ENCODE measurements at regions not wholly inside any gene's neighbourhood (a gene's known extent, or its start where the extent isn't known, plus 50 kb on each side); places are given as distances from the start of the nearest gene placed in this dataset.

GRCh38 chr13:58926858-58927257 lies 1236.9 kb downstream of the DIAPH3 start:
- DNase-seq (ENCODE audit: low spot score) (no peak), ATAC-seq (ENCODE audit: low FRiP score) (no peak)
- TF ChIP-seq, protein P1, sequence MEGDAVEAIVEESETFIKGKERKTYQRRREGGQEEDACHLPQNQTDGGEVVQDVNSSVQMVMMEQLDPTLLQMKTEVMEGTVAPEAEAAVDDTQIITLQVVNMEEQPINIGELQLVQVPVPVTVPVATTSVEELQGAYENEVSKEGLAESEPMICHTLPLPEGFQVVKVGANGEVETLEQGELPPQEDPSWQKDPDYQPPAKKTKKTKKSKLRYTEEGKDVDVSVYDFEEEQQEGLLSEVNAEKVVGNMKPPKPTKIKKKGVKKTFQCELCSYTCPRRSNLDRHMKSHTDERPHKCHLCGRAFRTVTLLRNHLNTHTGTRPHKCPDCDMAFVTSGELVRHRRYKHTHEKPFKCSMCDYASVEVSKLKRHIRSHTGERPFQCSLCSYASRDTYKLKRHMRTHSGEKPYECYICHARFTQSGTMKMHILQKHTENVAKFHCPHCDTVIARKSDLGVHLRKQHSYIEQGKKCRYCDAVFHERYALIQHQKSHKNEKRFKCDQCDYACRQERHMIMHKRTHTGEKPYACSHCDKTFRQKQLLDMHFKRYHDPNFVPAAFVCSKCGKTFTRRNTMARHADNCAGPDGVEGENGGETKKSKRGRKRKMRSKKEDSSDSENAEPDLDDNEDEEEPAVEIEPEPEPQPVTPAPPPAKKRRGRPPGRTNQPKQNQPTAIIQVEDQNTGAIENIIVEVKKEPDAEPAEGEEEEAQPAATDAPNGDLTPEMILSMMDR (IDR thresholded peaks at IDR 0.05) = no peak

DNA sequence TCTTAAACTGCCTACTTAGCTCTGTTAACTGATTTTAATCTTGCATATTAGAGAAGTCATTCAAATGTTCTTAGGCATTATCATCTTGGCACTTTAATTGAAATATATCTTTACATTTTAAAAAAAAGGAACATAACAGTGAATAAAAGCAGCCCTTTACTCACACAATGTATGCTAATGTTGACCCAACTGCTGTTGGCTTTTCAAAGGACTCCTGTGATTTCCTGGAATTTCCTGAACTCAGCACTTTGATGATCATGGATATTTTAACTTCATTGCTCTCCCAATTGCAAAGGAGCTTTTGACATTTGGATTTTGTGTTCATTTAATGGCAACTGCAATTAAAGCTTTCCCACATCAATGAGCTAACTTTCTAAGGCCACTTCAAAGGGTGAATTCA lies 1230.3 kb downstream of the DIAPH3 start:
- TF ChIP-seq, protein P1 (IDR thresholded peaks at IDR 0.05) = no peak
- no peak for DNase-seq (ENCODE audit: low spot score)
- no peak for ATAC-seq (ENCODE audit: low FRiP score)

DNA sequence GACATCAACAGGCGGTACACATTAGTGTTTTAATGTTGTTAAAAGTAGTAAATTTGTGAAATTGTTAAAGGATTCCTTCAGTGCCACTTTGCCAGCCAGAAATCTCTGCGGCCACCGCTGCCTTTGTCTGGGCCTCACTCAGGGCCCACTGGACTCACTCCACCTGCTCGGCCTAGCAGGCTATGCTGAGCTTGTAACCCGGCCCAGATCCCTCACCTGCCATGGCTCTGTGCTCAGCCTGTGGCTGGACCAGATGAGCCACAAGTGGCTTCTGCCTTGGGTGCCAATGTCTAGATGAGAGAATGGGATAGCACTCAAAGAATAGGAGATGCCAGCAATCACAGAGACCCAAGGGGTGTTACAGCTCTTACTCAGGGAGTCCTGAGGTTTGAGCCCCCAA lies 1228.0 kb downstream of the DIAPH3 start:
- ATAC-seq (ENCODE audit: low FRiP score) (no peak), DNase-seq (ENCODE audit: low spot score) (no peak)
- TF ChIP-seq, protein P1 (IDR thresholded peaks at IDR 0.05) = no peak

GRCh38 chr13:58946274-58946673 lies 1217.5 kb downstream of the DIAPH3 start:
- TF ChIP-seq, protein P1 (IDR thresholded peaks at IDR 0.05) = no peak
- no peak for ATAC-seq (ENCODE audit: low FRiP score)
- no peak for DNase-seq (ENCODE audit: low spot score)

GRCh38 chr13:58949646-58950045 lies 1214.1 kb downstream of the DIAPH3 start:
- DNase-seq (ENCODE audit: low spot score) = no peak
- TF ChIP-seq, protein P1 (IDR thresholded peaks at IDR 0.05) = no peak
- ATAC-seq (ENCODE audit: low FRiP score) = no peak

DNA sequence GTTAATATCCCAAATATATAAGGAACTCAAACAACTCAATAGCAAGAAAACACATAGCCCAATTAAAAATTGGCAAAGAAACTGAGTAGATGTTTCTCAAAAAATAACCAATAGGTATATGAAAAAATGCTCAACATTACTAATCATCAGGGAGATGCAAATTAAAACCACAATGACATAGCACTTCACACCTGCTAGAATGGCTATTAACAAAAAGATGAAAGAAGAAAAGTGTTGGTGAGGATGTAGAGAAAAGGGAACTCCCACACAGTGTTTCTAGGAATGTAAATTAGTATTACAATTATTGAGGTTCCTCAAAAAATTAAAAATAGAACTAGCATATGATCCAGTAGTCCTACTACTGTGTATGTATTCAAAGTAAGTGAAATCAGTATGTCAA lies 1212.8 kb downstream of the DIAPH3 start:
- TF ChIP-seq, protein P1 (IDR thresholded peaks at IDR 0.05) = no peak
- DNase-seq (ENCODE audit: low spot score) = no peak
- ATAC-seq (ENCODE audit: low FRiP score) = no peak

DNA sequence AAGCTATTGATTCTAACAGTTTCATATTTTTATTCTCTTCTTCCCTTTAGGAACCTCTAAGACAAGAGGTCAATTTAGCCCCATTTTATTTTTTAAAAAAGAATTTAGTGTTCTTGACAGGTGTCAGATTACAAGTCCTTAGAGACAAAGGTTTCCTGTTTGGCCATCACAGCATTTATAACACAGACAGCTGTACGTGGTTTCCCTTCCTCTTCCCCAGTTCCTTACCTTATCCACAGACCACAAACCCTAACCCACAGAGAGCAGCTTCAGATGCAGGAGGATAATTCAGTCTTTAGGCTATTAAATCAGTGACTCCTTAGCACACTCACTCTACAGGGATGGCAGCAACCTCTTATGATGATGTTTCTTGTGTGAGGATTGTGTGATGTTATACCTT lies 1210.1 kb downstream of the DIAPH3 start:
- DNase-seq (ENCODE audit: low spot score) = no peak
- no peak for ATAC-seq (ENCODE audit: low FRiP score)
- TF ChIP-seq, protein P1 (IDR thresholded peaks at IDR 0.05) = no peak
